GM21825 (cell line): ENCODE measurements at regions not wholly inside any gene's neighbourhood (a gene's known extent, or its start where the extent isn't known, plus 50 kb on each side); places are given as distances from the start of the nearest gene placed in this dataset.

Source experiments
- ATAC-seq: cut with Tn5 transposase; IDR thresholded peaks from one replicate; pipeline ENCODE4 v1.9.1; 2021; ENCODE audit warnings: mild to moderate bottlenecking, moderate library complexity; ENCODE audit not compliant: unreplicated experiment

DNA sequence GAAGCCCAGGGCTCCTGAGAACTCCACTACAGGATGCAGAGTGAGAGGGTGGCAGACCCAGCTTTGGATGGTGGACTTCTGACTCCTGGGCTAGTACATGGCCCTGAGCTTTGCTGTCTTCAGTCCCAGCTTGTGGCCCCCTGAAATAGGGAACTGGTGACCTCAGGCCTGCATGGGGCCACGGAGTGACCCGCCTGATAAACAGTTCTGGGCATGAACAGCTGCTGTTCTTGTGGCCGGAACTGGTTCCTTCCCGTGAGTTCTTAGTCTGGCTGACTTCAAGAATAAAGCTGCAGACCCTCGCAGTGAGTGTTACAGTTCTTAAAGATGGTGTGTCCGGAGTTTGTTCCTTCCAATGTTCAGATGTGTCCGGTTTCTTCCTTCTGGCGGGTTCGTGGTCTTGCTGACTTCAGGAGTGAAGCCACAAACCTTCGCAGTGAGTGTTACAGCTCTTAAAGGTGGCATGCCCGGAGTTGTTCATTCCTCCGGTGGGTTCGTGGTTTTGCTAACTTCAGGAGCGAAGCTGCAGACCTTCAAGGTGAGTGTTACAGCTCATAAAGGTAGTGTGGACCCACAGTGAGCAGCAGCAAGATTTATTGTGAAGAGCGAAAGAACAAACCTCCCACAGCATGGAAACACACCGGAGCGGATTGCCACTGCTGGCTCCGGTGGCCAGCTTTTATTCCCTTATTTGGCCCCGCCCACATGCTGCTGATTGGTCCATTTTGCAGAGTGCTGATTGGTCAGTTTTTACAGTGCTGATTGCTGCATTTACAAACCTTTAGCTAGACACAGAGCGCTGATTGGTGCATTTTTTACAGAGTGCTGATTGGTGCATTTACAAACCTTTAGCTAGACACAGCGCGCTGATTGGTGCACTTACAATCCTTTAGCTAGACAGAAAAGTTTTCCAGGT, 268.0 kb downstream of the ZEB1 start:
- ATAC-seq, result no peak

- ATAC-seq, result no peak
These were observed 265.9 kb downstream of the ZEB1 start for GRCh38 chr10:31584876-31585275.

DNA sequence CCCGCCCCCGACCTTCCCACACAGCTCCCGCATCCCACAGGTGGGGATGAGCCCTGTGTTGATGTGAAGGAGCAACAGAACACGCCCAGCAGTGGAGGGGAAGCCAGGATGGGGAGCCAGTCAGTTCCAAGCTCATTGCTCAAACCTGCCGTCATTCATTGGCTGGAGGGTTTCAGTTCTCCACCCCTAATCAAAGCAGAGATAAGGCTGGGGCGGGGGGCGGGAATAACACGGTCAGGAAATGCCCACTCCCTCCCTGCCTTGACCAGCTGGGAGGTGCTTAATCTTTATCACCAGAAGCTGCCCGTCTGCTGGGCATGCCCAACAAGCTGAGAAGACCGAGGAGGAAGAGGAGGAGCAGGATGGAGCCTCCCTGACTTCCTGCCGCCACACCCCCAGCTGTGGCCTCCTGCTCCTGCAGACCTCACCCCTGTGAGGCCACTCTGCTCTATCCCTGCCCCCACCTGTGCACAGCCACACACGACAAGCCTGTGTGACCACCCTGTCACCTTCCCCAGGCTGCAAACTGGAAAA, 265.1 kb downstream of the ZEB1 start:
- ATAC-seq, result no peak

DNA sequence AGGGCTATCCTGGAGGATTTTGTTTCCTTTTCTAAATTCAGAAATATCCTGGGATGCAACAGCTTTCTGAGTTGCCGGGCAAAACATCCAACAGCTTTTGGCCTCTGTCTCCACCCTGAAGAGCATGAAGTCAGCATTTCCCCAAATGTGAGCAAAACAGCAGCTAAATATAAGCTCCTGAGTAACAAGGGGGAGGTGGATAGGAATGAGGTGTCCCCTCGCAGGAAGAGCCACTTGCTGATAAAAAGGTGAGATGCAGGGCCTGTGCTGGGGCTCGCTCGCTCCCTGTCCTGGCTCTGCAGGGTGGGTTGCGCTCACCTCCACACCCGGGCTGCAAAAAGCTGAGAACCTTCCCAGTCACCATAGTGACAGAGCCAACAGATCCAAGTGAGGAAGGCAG, 264.3 kb downstream of the ZEB1 start:
- no peak for ATAC-seq

- ATAC-seq, result no peak
These were observed 263.5 kb downstream of the ZEB1 start for GRCh38 chr10:31582365-31583052.

- ATAC-seq, result peak; percentile 71
These were observed 262.8 kb downstream of the ZEB1 start for GRCh38 chr10:31581741-31582323.

- no peak for ATAC-seq
These were observed 261.6 kb downstream of the ZEB1 start for GRCh38 chr10:31580646-31581045.
